Large intestine (tissue), 3 donors: ENCODE measurements at regions not wholly inside any gene's neighbourhood (a gene's known extent, or its start where the extent isn't known, plus 50 kb on each side); places are given as distances from the start of the nearest gene placed in this dataset.
A peak's percentile ranks its signal among the peaks of the same experiment; 100 is the strongest.

Experiments used
- DNase-seq, 2 donors: peaks; one replicate each; pipeline versions ENCODE4 v3.0.0 to v3.0.0-alpha.2; 2013
- H3K27ac ChIP-seq: one replicate; pipeline ENCODE4 v1.5.1; 2013; ENCODE audit warnings: low read length
- H3K27me3 ChIP-seq: 2 replicates; pipeline ENCODE4 v1.6.1; 2013; ENCODE audit warnings: low read length; ENCODE audit not compliant: control insufficient read depth, insufficient read depth
- H3K36me3 ChIP-seq: 2 replicates; pipeline ENCODE4 v1.6.1; 2013; ENCODE audit warnings: low read length; ENCODE audit not compliant: control insufficient read depth, insufficient read depth
- H3K4me1 ChIP-seq: one replicate; pipeline ENCODE4 v1.6.1; 2013; ENCODE audit warnings: low read length; ENCODE audit not compliant: control insufficient read depth, insufficient read depth
- H3K4me3 ChIP-seq: one replicate; pipeline ENCODE4 v1.5.1; 2013; ENCODE audit warnings: low read length
- H3K9me3 ChIP-seq: one replicate; pipeline ENCODE4 v1.6.1; 2013; ENCODE audit warnings: mild to moderate bottlenecking, low read depth, low read length, moderate library complexity; ENCODE audit not compliant: control insufficient read depth
- WGBS: methylation state at CpG from one replicate; pipeline ENCODE4 v1.1.5; 2013; ENCODE audit warnings: low lambda C conversion rate; ENCODE audit not compliant: insufficient coverage; 5-methylcytosine and 5-hydroxymethylcytosine counted together

- Histone ChIP-seq H3K9me3 (no peaks in the 10 kb centered on the region), H3K27me3 (no peaks in the 10 kb centered on the region), H3K36me3 (no peaks in the 10 kb centered on the region), H3K4me1 (no peaks in the 10 kb centered on the region), H3K27ac (no peak overlapping the region), H3K4me3 (no peak overlapping the region)
- WGBS = 100% methylated on average over 1 of the region's 1 CpG
- no peak for DNase-seq
These were observed 1100.7 kb downstream of the TRHDE start for GRCh38 chr12:73372856-73373255.

GRCh38 chr12:73374360-73374759 lies 1102.2 kb downstream of the TRHDE start:
- Histone ChIP-seq H3K36me3 (no peaks in the 10 kb centered on the region), H3K27me3 (no peaks in the 10 kb centered on the region), H3K4me3 (no peak overlapping the region), H3K4me1 (no peaks in the 10 kb centered on the region), H3K27ac (no peak overlapping the region), H3K9me3 (no peaks in the 10 kb centered on the region)
- no peak for DNase-seq

GRCh38 chr12:73383584-73384222 lies 1111.5 kb downstream of the TRHDE start:
- Histone ChIP-seq H3K27me3 (no peaks in the 10 kb centered on the region), H3K27ac (peak overlapping the region; percentile 78), H3K9me3 (no peaks in the 10 kb centered on the region), H3K36me3 (no peaks in the 10 kb centered on the region), H3K4me1 (peaks cover 20% of the 10 kb centered on the region), H3K4me3 (no peak overlapping the region)
- DNase-seq = peak; percentile 75 to 89

- Histone ChIP-seq H3K4me1 (peaks cover 20% of the 10 kb centered on the region), H3K36me3 (no peaks in the 10 kb centered on the region), H3K9me3 (no peaks in the 10 kb centered on the region), H3K27me3 (no peaks in the 10 kb centered on the region), H3K27ac (peak overlapping the region; percentile 78), H3K4me3 (no peak overlapping the region)
- WGBS = no CpG with 5 or more reads among the region's 1 CpG
- DNase-seq = peak in 1 of 2 donors; percentile 43
These were observed 1112.4 kb downstream of the TRHDE start for GRCh38 chr12:73384592-73384991.

GRCh38 chr12:73390261-73390660 lies 1118.1 kb downstream of the TRHDE start:
- WGBS = no CpG with 5 or more reads among the region's 2 CpGs
- DNase-seq = peak; percentile 19 to 65
- Histone ChIP-seq H3K9me3 (no peaks in the 10 kb centered on the region), H3K36me3 (no peaks in the 10 kb centered on the region), H3K27ac (peak overlapping the region; percentile 25), H3K4me1 (peaks cover 8% of the 10 kb centered on the region), H3K27me3 (no peaks in the 10 kb centered on the region), H3K4me3 (no peak overlapping the region)

- Histone ChIP-seq H3K4me3 (no peak overlapping the region), H3K36me3 (no peaks in the 10 kb centered on the region), H3K27ac (no peak overlapping the region), H3K9me3 (no peaks in the 10 kb centered on the region), H3K4me1 (no peaks in the 10 kb centered on the region), H3K27me3 (no peaks in the 10 kb centered on the region)
- WGBS = 88% methylated on average over 1 of the region's 2 CpGs
- no peak for DNase-seq
These were observed 1124.6 kb upstream of the ATXN7L3B start for GRCh38 chr12:73413051-73413450.

GRCh38 chr12:73413974-73414373 lies 1123.7 kb upstream of the ATXN7L3B start:
- H3K9me3 ChIP-seq = no peaks in the 10 kb centered on the region
- H3K27ac ChIP-seq = no peak overlapping the region
- H3K27me3 ChIP-seq = no peaks in the 10 kb centered on the region
- H3K4me3 ChIP-seq = no peak overlapping the region
- WGBS = no CpG with 5 or more reads among the region's 1 CpG
- no peak for DNase-seq
- no peaks in the 10 kb centered on the region for H3K4me1 ChIP-seq
- H3K36me3 ChIP-seq = no peaks in the 10 kb centered on the region

GRCh38 chr12:73414926-73415325 lies 1122.7 kb upstream of the ATXN7L3B start:
- no peaks in the 10 kb centered on the region for H3K4me1 ChIP-seq
- DNase-seq = no peak
- H3K4me3 ChIP-seq = no peak overlapping the region
- H3K9me3 ChIP-seq = no peaks in the 10 kb centered on the region
- H3K36me3 ChIP-seq = no peaks in the 10 kb centered on the region
- WGBS = 83% methylated on average over 2 of the region's 2 CpGs
- H3K27me3 ChIP-seq = no peaks in the 10 kb centered on the region
- H3K27ac ChIP-seq = no peak overlapping the region

GRCh38 chr12:73418541-73418940 lies 1119.1 kb upstream of the ATXN7L3B start:
- H3K4me3 ChIP-seq = no peak overlapping the region
- no peak overlapping the region for H3K27ac ChIP-seq
- H3K36me3 ChIP-seq = no peaks in the 10 kb centered on the region
- DNase-seq = no peak
- H3K27me3 ChIP-seq = no peaks in the 10 kb centered on the region
- H3K9me3 ChIP-seq = no peaks in the 10 kb centered on the region
- H3K4me1 ChIP-seq = no peaks in the 10 kb centered on the region

GRCh38 chr12:73421832-73422231 lies 1115.8 kb upstream of the ATXN7L3B start:
- H3K36me3 ChIP-seq = no peaks in the 10 kb centered on the region
- H3K27ac ChIP-seq = no peak overlapping the region
- H3K9me3 ChIP-seq = peaks cover 8% of the 10 kb centered on the region
- no peak overlapping the region for H3K4me3 ChIP-seq
- no peaks in the 10 kb centered on the region for H3K4me1 ChIP-seq
- no peak for DNase-seq
- WGBS = 90% methylated on average over 2 of the region's 5 CpGs
- H3K27me3 ChIP-seq = no peaks in the 10 kb centered on the region

GRCh38 chr12:73424484-73424883 lies 1113.2 kb upstream of the ATXN7L3B start:
- WGBS = no CpG with 5 or more reads among the region's 2 CpGs
- no peak for DNase-seq

More at GRCh38 chr12:73424484-73424883, 1113.2 kb upstream of the ATXN7L3B start:
- Histone ChIP-seq H3K36me3 (no peaks in the 10 kb centered on the region), H3K27me3 (no peaks in the 10 kb centered on the region), H3K9me3 (peaks cover 8% of the 10 kb centered on the region), H3K4me3 (no peak overlapping the region), H3K4me1 (no peaks in the 10 kb centered on the region), H3K27ac (no peak overlapping the region)
